CD4-positive, alpha-beta T cell (primary cell): ENCODE measurements at regions not wholly inside any gene's neighbourhood (a gene's known extent, or its start where the extent isn't known, plus 50 kb on each side); places are given as distances from the start of the nearest gene placed in this dataset.
"Not testable (repeated sequence)": the region's sequence is repeated elsewhere in the genome, so short reads cannot be mapped to it uniquely, and the experiment has no call there.

Experiments
- ATAC-seq: fragments of 200-7000 bp; cut with Tn5 transposase; one replicate; pipeline ENCODE4 v1.10.0; 2022; ENCODE audit warnings: mild to moderate bottlenecking; ENCODE audit not compliant: poor library complexity
- CTCF ChIA-PET: fragments of 350-600 bp; sonication (Branson Sonifier 250); formaldehyde crosslinking; loops from one replicate; lab custom pipeline; 2021; ENCODE audit warnings: antibody characterized with exemption, inconsistent platforms; lab: Charles Lee
- POLR2A ChIA-PET: fragments of 350-600 bp; sonication (Branson Sonifier 250); formaldehyde crosslinking; loops from one replicate; lab custom pipeline; 2021; ENCODE audit warnings: antibody characterized with exemption, inconsistent platforms; lab: Charles Lee
- DNase-seq, 14 experiments: peaks; one replicate each; pipeline ENCODE4 v3.0.0-alpha.2; 2013 to 2020; ENCODE audit warnings: mixed read lengths in 2 of 14
- H3K27ac ChIP-seq, 2 donors: one replicate each; pipeline versions ENCODE4 v1.5.1 to v1.7.0; 2013; ENCODE audit warnings: low read length in 2 of 2, low read depth in 1 of 2, mild to moderate bottlenecking in 1 of 2
- H3K27me3 ChIP-seq, 2 experiments: 1 replicate in 1 of 2; 2 replicates in 1 of 2; pipeline versions ENCODE4 v1.6.1 to v1.7.0; 2013; ENCODE audit warnings: low read length in 2 of 2, control low read depth in 1 of 2, mild to moderate bottlenecking in 1 of 2, moderate library complexity in 1 of 2; ENCODE audit not compliant: insufficient read depth in 2 of 2, control insufficient read depth in 1 of 2
- H3K36me3 ChIP-seq: one replicate; pipeline ENCODE4 v1.6.1; 2013; ENCODE audit warnings: low read length, control low read depth; ENCODE audit not compliant: insufficient read depth
- H3K4me1 ChIP-seq: one replicate; pipeline ENCODE4 v1.6.1; 2013; ENCODE audit warnings: low read length, control low read depth; ENCODE audit not compliant: insufficient read depth
- H3K4me3 ChIP-seq: one replicate; pipeline ENCODE4 v1.5.1; 2013; ENCODE audit warnings: mild to moderate bottlenecking, low read length, moderate library complexity
- H3K9me3 ChIP-seq, 2 experiments: 1 replicate in 1 of 2; 2 replicates in 1 of 2; pipeline versions ENCODE4 v1.6.1 to v1.7.0; 2013; ENCODE audit warnings: low read length in 2 of 2, mild to moderate bottlenecking in 2 of 2, control low read depth in 1 of 2, moderate library complexity in 1 of 2; ENCODE audit not compliant: control insufficient read depth in 1 of 2, insufficient read depth in 1 of 2
- H3K27ac Mint-ChIP-seq: one replicate; pipeline ENCODE4 v1.8.0; 2020; ENCODE audit warnings: mixed read lengths
- H3K27me3 Mint-ChIP-seq: one replicate; pipeline ENCODE4 v1.8.0; 2021; ENCODE audit warnings: mixed read lengths
- H3K36me3 Mint-ChIP-seq: one replicate; pipeline ENCODE4 v1.8.0; 2021; ENCODE audit warnings: low read depth, mixed read lengths
- H3K4me1 Mint-ChIP-seq: one replicate; pipeline ENCODE4 v1.8.0; 2021; ENCODE audit warnings: low read depth, mixed read lengths
- H3K4me3 Mint-ChIP-seq: one replicate; pipeline ENCODE4 v1.8.0; 2020; ENCODE audit warnings: mild to moderate bottlenecking, mixed read lengths
- H3K9me3 Mint-ChIP-seq: one replicate; pipeline ENCODE4 v1.8.0; 2020; ENCODE audit warnings: mixed read lengths
- intact Hi-C, 2 experiments: fragments of 100-400 bp; cut with DNase I in 1 of 2; cut with micrococcal nuclease in 1 of 2; formaldehyde crosslinking; loops; one replicate each; pipeline versions ENCODE4 v1.15.1 to v1.9.0; 2023 to 2025; cut with DNase I, micrococcal nuclease
- TF ChIP-seq, protein P1 (sequence below): fragments of 200-600 bp; IDR thresholded peaks from one replicate; pipeline ENCODE4 v1.8.0; 2022; ENCODE audit warnings: antibody characterized with exemption, mild to moderate bottlenecking

DNA sequence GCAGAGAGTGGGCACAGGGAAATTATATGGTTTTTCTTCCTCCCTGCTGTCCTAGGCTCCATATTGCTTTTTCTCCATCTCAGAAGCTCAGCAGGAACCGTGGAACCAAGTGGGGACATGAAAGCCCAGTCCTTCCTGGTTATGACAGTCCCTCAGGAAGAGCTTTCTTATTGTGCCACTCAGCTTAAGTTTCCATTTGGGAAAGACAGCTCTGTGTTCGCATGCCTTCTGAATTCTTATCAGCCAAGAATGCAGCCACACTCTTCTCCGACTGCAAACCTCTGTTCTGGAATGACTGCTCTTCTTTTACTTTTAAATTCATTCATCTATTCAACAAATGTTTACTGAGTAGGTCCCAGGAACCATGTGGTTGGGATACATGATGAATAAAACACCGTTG lies 58.0 kb upstream of the PPARGC1A start:
- TF ChIP-seq, protein P1, sequence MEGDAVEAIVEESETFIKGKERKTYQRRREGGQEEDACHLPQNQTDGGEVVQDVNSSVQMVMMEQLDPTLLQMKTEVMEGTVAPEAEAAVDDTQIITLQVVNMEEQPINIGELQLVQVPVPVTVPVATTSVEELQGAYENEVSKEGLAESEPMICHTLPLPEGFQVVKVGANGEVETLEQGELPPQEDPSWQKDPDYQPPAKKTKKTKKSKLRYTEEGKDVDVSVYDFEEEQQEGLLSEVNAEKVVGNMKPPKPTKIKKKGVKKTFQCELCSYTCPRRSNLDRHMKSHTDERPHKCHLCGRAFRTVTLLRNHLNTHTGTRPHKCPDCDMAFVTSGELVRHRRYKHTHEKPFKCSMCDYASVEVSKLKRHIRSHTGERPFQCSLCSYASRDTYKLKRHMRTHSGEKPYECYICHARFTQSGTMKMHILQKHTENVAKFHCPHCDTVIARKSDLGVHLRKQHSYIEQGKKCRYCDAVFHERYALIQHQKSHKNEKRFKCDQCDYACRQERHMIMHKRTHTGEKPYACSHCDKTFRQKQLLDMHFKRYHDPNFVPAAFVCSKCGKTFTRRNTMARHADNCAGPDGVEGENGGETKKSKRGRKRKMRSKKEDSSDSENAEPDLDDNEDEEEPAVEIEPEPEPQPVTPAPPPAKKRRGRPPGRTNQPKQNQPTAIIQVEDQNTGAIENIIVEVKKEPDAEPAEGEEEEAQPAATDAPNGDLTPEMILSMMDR = no peak
- Histone ChIP-seq H3K27ac (no peak overlapping the region), H3K4me1 (no peaks in the 10 kb centered on the region), H3K27me3 (no peaks in the 10 kb centered on the region), H3K9me3 (no peaks in the 10 kb centered on the region), H3K4me3 (no peak overlapping the region), H3K36me3 (no peaks in the 10 kb centered on the region)
- Mint-ChIP-seq H3K27ac (no peak overlapping the region), H3K27me3 (no peaks in the 10 kb centered on the region), H3K4me3 (no peak overlapping the region), H3K36me3 (no peaks in the 10 kb centered on the region), H3K9me3 (no peaks in the 10 kb centered on the region), H3K4me1 (no peaks in the 10 kb centered on the region)
- POLR2A ChIA-PET = no interaction called here
- no peak for DNase-seq
- CTCF ChIA-PET = no interaction called here
- intact Hi-C loops = no loop called here
- no peak for ATAC-seq

DNA sequence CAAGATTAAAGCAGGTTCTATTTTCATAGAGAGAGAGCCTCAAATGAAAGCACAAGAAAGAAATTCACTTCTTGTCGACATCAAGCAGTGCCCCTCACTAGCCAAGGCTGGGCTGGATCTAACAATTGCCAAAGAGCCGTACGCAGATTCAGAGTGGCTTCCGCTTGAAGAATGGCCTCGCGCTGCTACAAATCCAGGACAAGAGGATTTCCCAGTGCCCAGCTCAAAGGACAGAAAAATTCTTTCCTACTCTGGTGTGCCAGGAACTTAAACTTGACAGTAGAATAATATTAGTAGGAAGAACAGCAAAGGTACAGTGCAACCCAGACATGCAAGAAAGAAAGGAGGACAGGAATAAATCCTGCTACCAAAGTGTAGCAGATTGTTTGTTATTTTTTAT lies 56.5 kb upstream of the PPARGC1A start:
- Histone ChIP-seq H3K9me3 (no peaks in the 10 kb centered on the region), H3K36me3 (no peaks in the 10 kb centered on the region), H3K4me3 (no peak overlapping the region), H3K4me1 (no peaks in the 10 kb centered on the region), H3K27ac (no peak overlapping the region), H3K27me3 (no peaks in the 10 kb centered on the region)
- DNase-seq (no peak), ATAC-seq (no peak)
- no peaks in the 10 kb centered on the region for H3K9me3 Mint-ChIP-seq
- CTCF ChIA-PET = no interaction called here
- H3K27me3 Mint-ChIP-seq = no peaks in the 10 kb centered on the region
- TF ChIP-seq, protein P1 = no peak
- H3K4me3 Mint-ChIP-seq = no peak overlapping the region
- no peaks in the 10 kb centered on the region for H3K36me3 Mint-ChIP-seq
- H3K27ac Mint-ChIP-seq = no peak overlapping the region
- POLR2A ChIA-PET = no interaction called here
- intact Hi-C loops = no loop called here
- no peaks in the 10 kb centered on the region for H3K4me1 Mint-ChIP-seq

DNA sequence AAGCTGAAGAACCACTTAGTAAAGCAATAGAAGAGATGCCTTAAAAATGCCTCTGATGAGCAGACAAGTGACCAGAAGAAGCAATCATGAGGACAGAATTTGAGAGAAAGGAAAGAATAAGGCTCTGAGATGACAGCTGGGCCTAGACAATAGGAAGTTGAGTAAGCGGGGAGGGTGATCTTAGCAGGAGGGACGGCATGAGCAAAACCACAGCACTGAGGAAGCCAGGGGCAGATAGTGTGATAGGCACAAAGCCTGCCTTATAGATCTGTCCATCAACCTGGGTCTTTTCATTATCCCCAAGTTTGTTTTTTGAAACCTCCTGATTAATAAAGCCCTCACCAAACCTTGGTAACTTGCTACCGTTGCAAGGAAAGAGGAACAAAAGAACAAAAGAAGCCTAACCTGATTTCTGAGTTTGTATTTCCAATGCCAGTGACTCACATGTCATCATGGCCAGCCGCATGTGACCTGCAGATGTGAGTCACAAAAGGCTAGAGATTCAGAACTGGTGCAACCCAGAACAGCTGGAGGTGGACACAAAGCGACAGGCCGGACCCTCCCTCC lies 55.7 kb upstream of the PPARGC1A start:
- Histone ChIP-seq H3K27ac (no peak overlapping the region), H3K36me3 (no peaks in the 10 kb centered on the region), H3K4me1 (no peaks in the 10 kb centered on the region), H3K27me3 (no peaks in the 10 kb centered on the region), H3K4me3 (no peak overlapping the region), H3K9me3 (no peaks in the 10 kb centered on the region)
- Mint-ChIP-seq H3K9me3 (no peaks in the 10 kb centered on the region), H3K27ac (no peak overlapping the region), H3K4me1 (no peaks in the 10 kb centered on the region), H3K4me3 (no peak overlapping the region), H3K27me3 (no peaks in the 10 kb centered on the region), H3K36me3 (no peaks in the 10 kb centered on the region)
- POLR2A ChIA-PET = no interaction called here
- no peak for ATAC-seq
- DNase-seq = peak in 2 of 14 experiments; percentile 49 to 62
- intact Hi-C loops = no loop called here
- TF ChIP-seq, protein P1 = no peak
- CTCF ChIA-PET = no interaction called here

- H3K27me3 Mint-ChIP-seq, H3K36me3 ChIP-seq, H3K27ac ChIP-seq, H3K4me1 ChIP-seq, H3K4me3 ChIP-seq, intact Hi-C loops, H3K36me3 Mint-ChIP-seq, POLR2A ChIA-PET, H3K27ac Mint-ChIP-seq, H3K9me3 Mint-ChIP-seq, H3K4me3 Mint-ChIP-seq, ATAC-seq, H3K4me1 Mint-ChIP-seq, H3K9me3 ChIP-seq, H3K27me3 ChIP-seq, CTCF ChIA-PET: not testable (repeated sequence)
- peak in 2 of 14 experiments; percentile 23 to 39 for DNase-seq
Measured at GRCh38 chr4:23944556-23944955, 54.7 kb upstream of the PPARGC1A start.
